OCI-LY3 (cell line): ENCODE measurements at regions not wholly inside any gene's neighbourhood (a gene's known extent, or its start where the extent isn't known, plus 50 kb on each side); places are given as distances from the start of the nearest gene placed in this dataset.

Source experiments
- H2AFZ ChIP-seq: fragments of 200-600, 300-600 bp; shearing (Covaris generic); 2 replicates; pipeline ENCODE4 v1.6.0; 2014; ENCODE audit warnings: antibody characterized with exemption, low read depth, low read length
- H3K27ac ChIP-seq: fragments of 200-600, 300-600 bp; sonication (generic); 2 replicates; pipeline ENCODE4 v1.5.1; 2014; ENCODE audit warnings: mild to moderate bottlenecking, low read length, moderate library complexity, mixed read lengths
- H3K27me3 ChIP-seq: fragments of 200-600, 300-600 bp; sonication (generic); 2 replicates; pipeline ENCODE4 v1.6.1; 2014; ENCODE audit warnings: low read depth, low read length, mixed read lengths
- H3K36me3 ChIP-seq: fragments of 200-600, 300-600 bp; sonication (generic); replicated peaks from 2 replicates; pipeline ENCODE3; 2014; ENCODE audit warnings: low read depth, low read length, mixed read lengths
- H3K4me1 ChIP-seq: fragments of 300-600, 200-600 bp; sonication (generic); 2 replicates; pipeline ENCODE4 v1.6.1; 2014; ENCODE audit warnings: low read length, mixed read lengths
- H3K4me2 ChIP-seq: fragments of 200-600, 300-600 bp; sonication (generic); 2 replicates; pipeline ENCODE4 v1.6.1; 2014; ENCODE audit warnings: low read length, mixed read lengths
- H3K4me3 ChIP-seq: fragments of 300-600, 200-600 bp; sonication (generic); 2 replicates; pipeline ENCODE4 v1.5.1; 2014; ENCODE audit warnings: antibody characterized with exemption, mild to moderate bottlenecking, low read length, moderate library complexity
- H3K79me2 ChIP-seq: fragments of 300-600, 200-600 bp; shearing (Covaris generic); 2 replicates; pipeline ENCODE4 v1.6.1; 2014; ENCODE audit warnings: mild to moderate bottlenecking, low read length, mixed read lengths
- H3K9ac ChIP-seq: fragments of 300-600, 200-600 bp; shearing (Covaris generic); 2 replicates; pipeline ENCODE4 v1.6.0; 2014; ENCODE audit warnings: mild to moderate bottlenecking, low read length, moderate library complexity
- H3K9me3 ChIP-seq: fragments of 200-600, 300-600 bp; shearing (Covaris generic); 2 replicates; pipeline ENCODE4 v1.6.1; 2014; ENCODE audit warnings: low read length, mixed read lengths; ENCODE audit not compliant: insufficient read depth
- H4K20me1 ChIP-seq: fragments of 200-600, 300-600 bp; sonication (generic); 2 replicates; pipeline ENCODE4 v1.6.1; 2016; ENCODE audit warnings: low read length, mixed read lengths; ENCODE audit not compliant: insufficient read depth
- CTCF ChIP-seq: fragments of 200-600, 300-600 bp; sonication (generic); IDR thresholded peaks from 2 replicates; pipeline ENCODE4 v1.5.1; 2014; ENCODE audit warnings: antibody characterized with exemption, low read length, low read depth
- EZH2phosphoT487 ChIP-seq: fragments of 200-600 bp; shearing (Covaris generic); IDR thresholded peaks from 2 replicates; pipeline ENCODE4 v1.6.1; 2018; ENCODE audit warnings: antibody characterized with exemption, mixed run types, low read depth

- no peak overlapping the region for H3K9ac ChIP-seq
- H3K36me3 ChIP-seq = no peaks in the 10 kb centered on the region
- no peaks in the 10 kb centered on the region for H3K4me1 ChIP-seq
- H3K79me2 ChIP-seq = no peaks in the 10 kb centered on the region
- peaks cover 8% of the 10 kb centered on the region; the same call in 1 of the 2 replicates for H3K9me3 ChIP-seq
- no peak overlapping the region for H3K4me2 ChIP-seq
- no peak overlapping the region for H3K4me3 ChIP-seq
- no peak overlapping the region for H2AFZ ChIP-seq
- H4K20me1 ChIP-seq = no peaks in the 10 kb centered on the region
- TF ChIP-seq EZH2phosphoT487 (no peak), CTCF (no peak)
- H3K27me3 ChIP-seq = no peaks in the 10 kb centered on the region
- H3K27ac ChIP-seq = no peak overlapping the region
These were observed 133.9 kb downstream of the B3GNT2 start for GRCh38 chr2:62329797-62330196.

DNA sequence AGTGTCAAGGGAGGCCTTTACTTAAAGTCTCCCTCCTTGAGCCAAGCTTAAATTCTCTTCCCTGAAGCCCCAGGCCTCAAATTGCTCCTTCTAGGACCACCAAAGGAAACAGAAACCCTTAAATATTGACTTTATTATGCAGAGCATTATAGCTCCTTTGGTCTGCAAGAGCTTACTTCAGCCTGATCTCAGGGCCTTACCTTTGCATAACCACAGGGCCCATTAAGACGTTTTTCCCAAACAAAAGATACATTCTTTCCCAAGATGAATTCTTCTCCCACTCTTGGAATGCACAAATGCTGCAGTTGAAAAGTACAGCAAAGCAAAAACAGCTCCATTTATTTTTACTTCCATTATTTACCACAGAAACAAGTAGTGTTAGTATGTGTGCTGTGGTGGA is 130.8 kb downstream of the B3GNT2 start:
- Histone ChIP-seq H3K4me1 (no peaks in the 10 kb centered on the region), H2AFZ (no peak overlapping the region), H3K36me3 (no peaks in the 10 kb centered on the region), H3K27me3 (no peaks in the 10 kb centered on the region), H3K79me2 (no peaks in the 10 kb centered on the region), H4K20me1 (no peaks in the 10 kb centered on the region), H3K4me2 (no peak overlapping the region), H3K27ac (no peak overlapping the region), H3K9ac (no peak overlapping the region), H3K4me3 (no peak overlapping the region), H3K9me3 (peaks cover 8% of the 10 kb centered on the region; the same call in 1 of the 2 replicates)
- TF ChIP-seq CTCF (no peak), EZH2phosphoT487 (no peak)

- H3K79me2 ChIP-seq = no peaks in the 10 kb centered on the region
These were observed 129.5 kb downstream of the B3GNT2 start for GRCh38 chr2:62325398-62325797.

More at GRCh38 chr2:62325398-62325797, 129.5 kb downstream of the B3GNT2 start:
- Histone ChIP-seq H4K20me1 (no peaks in the 10 kb centered on the region), H3K27ac (no peak overlapping the region), H3K27me3 (no peaks in the 10 kb centered on the region), H3K9ac (no peak overlapping the region), H2AFZ (no peak overlapping the region), H3K4me1 (no peaks in the 10 kb centered on the region), H3K4me3 (no peak overlapping the region), H3K9me3 (peaks cover 8% of the 10 kb centered on the region; the same call in 1 of the 2 replicates), H3K4me2 (no peak overlapping the region), H3K36me3 (no peaks in the 10 kb centered on the region)
- TF ChIP-seq CTCF = no peak
- TF ChIP-seq EZH2phosphoT487 = no peak
